SK-N-MC (cell line): ENCODE measurements at regions not wholly inside any gene's neighbourhood (a gene's known extent, or its start where the extent isn't known, plus 50 kb on each side); places are given as distances from the start of the nearest gene placed in this dataset.

Source experiments
- FOXP2 ChIP-seq: optimal IDR thresholded peaks from 2 replicates; pipeline ENCODE3; 2011; ENCODE audit warnings: mild to moderate bottlenecking, moderate library complexity; ENCODE audit not compliant: insufficient read depth; ENCODE audit errors: extremely low read length, control extremely low read depth
- POLR2AphosphoS5 ChIP-seq: IDR thresholded peaks from 2 replicates; pipeline ENCODE4 v1.6.1; 2012; ENCODE audit warnings: mild to moderate bottlenecking, low read depth, low read length, borderline replicate concordance

DNA sequence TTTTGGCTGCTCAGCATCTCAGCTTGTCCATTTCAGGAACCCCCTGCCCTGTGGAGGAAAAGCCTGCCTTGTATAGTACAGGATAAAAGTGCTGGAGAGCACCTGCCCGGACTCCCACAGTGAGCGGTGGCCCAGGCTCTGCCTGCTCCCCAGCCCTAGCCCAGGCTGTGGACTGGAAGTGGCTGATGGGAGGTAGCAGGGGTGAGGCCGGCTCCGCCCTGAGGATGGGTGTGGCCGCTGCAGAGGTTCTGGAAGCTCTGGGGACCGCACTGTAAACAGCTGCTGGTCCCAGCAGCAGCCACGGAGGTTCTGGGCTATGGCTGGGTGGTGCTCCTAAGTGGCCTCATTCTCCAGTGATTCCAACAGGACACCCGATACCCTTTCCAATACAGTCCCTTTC is 56.6 kb upstream of the HELT start:
- TF ChIP-seq POLR2AphosphoS5 (no peak), FOXP2 (no peak)
